ENCODE measurements at regions not wholly inside any gene's neighbourhood (a gene's known extent, or its start where the extent isn't known, plus 50 kb on each side); places are given as distances from the start of the nearest gene placed in this dataset.
"Not testable (repeated sequence)": the region's sequence is repeated elsewhere in the genome, so short reads cannot be mapped to it uniquely, and the experiment has no call there.

GRCh38 chrY:7484455-7485285, 573.1 kb upstream of the AMELY start:
- not testable (repeated sequence) for TF ChIP-seq CTCF, POLR2A (IDR thresholded peaks at IDR 0.05)
